SK-N-SH treated with all-trans-retinoic acid at 6 μM for 48 hours (cell line): ENCODE measurements at regions not wholly inside any gene's neighbourhood (a gene's known extent, or its start where the extent isn't known, plus 50 kb on each side); places are given as distances from the start of the nearest gene placed in this dataset.

Experiments
- ATAC-seq: fragments of 200-7000 bp; cut with Tn5 transposase; 3 replicates; pipeline ENCODE4 v1.9.1; 2020; ENCODE audit warnings: mild to moderate bottlenecking, moderate library complexity
- ARNTL ChIP-seq: fragments of 450-650 bp; formaldehyde crosslinking; IDR thresholded peaks from 2 replicates; pipeline ENCODE4 v1.5.0; 2020; ENCODE audit warnings: low read depth, mild to moderate bottlenecking, moderate library complexity, borderline replicate concordance
- BACH2 ChIP-seq: fragments of 250-450 bp; sonication (Bioruptor Pico); IDR thresholded peaks from 2 replicates; pipeline ENCODE4 v1.9.0; 2021; ENCODE audit warnings: mild to moderate bottlenecking, borderline replicate concordance
- CSDC2 ChIP-seq: fragments of 250-450 bp; sonication (Bioruptor Pico); IDR thresholded peaks from 2 replicates; pipeline ENCODE4 v1.5.0; 2020; ENCODE audit warnings: mild to moderate bottlenecking, moderate library complexity
- ESRRG ChIP-seq: fragments of 250-450 bp; sonication (Bioruptor Pico); IDR thresholded peaks from 2 replicates; pipeline ENCODE4 v1.6.1; 2021; ENCODE audit warnings: mild to moderate bottlenecking
- GLIS3 ChIP-seq: fragments of 250-450 bp; sonication (Bioruptor Pico); IDR thresholded peaks from 2 replicates; pipeline ENCODE4 v1.5.0; 2020; ENCODE audit warnings: mild to moderate bottlenecking, moderate library complexity
- ISL1 ChIP-seq: fragments of 250-450 bp; sonication (Bioruptor Pico); IDR thresholded peaks from 2 replicates; pipeline ENCODE4 v2.1.2; 2022; ENCODE audit warnings: mild to moderate bottlenecking, moderate library complexity
- OSR1 ChIP-seq: fragments of 250-450 bp; sonication (Bioruptor Pico); IDR thresholded peaks from 2 replicates; pipeline ENCODE4 v1.8.0; 2022; ENCODE audit warnings: moderate library complexity, mild to moderate bottlenecking, inconsistent platforms
- PPARA ChIP-seq: fragments of 250-450 bp; sonication (Bioruptor Pico); IDR thresholded peaks from 2 replicates; pipeline ENCODE4 v1.5.0; 2020; ENCODE audit warnings: mild to moderate bottlenecking, borderline replicate concordance
- RARB ChIP-seq: fragments of 250-450 bp; sonication (Bioruptor Pico); IDR thresholded peaks from 2 replicates; pipeline ENCODE4 v1.8.0; 2021; ENCODE audit warnings: mild to moderate bottlenecking, moderate library complexity
- SNAI2 ChIP-seq: fragments of 250-450 bp; sonication (Bioruptor Pico); IDR thresholded peaks from 2 replicates; pipeline ENCODE4 v1.5.0; 2020; ENCODE audit warnings: mild to moderate bottlenecking, moderate library complexity
- TOX ChIP-seq: fragments of 250-450 bp; sonication (Bioruptor Pico); IDR thresholded peaks from 2 replicates; pipeline ENCODE4 v1.8.0; 2021; ENCODE audit warnings: mild to moderate bottlenecking, moderate library complexity, borderline replicate concordance
- ZC3H10 ChIP-seq: fragments of 250-450 bp; sonication (Bioruptor Pico); IDR thresholded peaks from 2 replicates; pipeline ENCODE4 v1.5.1; 2021; ENCODE audit warnings: mild to moderate bottlenecking, moderate library complexity
- ZFP3 ChIP-seq: fragments of 250-450 bp; sonication (Bioruptor Pico); IDR thresholded peaks from 2 replicates; pipeline ENCODE4 v1.5.0; 2020; ENCODE audit warnings: mild to moderate bottlenecking, moderate library complexity
- ZFP30 ChIP-seq: fragments of 450-650 bp; formaldehyde crosslinking; IDR thresholded peaks from 2 replicates; pipeline ENCODE4 v1.5.0; 2022; ENCODE audit warnings: mild to moderate bottlenecking, moderate library complexity
- ZNF565 ChIP-seq: fragments of 450-650 bp; formaldehyde crosslinking; conservative IDR thresholded peaks from 2 replicates; pipeline ENCODE4 v1.5.0; 2020; ENCODE audit warnings: low read depth, mild to moderate bottlenecking, moderate library complexity
- ZNF70 ChIP-seq: fragments of 450-650 bp; formaldehyde crosslinking; IDR thresholded peaks from 2 replicates; pipeline ENCODE4 v1.5.0; 2020; ENCODE audit warnings: mild to moderate bottlenecking, moderate library complexity
- ZNF8 ChIP-seq: fragments of 450-650 bp; formaldehyde crosslinking; IDR thresholded peaks from 2 replicates; pipeline ENCODE4 v1.5.0; 2020; ENCODE audit warnings: mild to moderate bottlenecking, moderate library complexity
- TF ChIP-seq, protein P1 (sequence below): fragments of 250-450 bp; sonication (Bioruptor Pico); IDR thresholded peaks from 2 replicates; pipeline ENCODE4 v1.5.1; 2021; ENCODE audit warnings: mild to moderate bottlenecking, moderate library complexity
- TF ChIP-seq, protein P2 (sequence below): fragments of 250-450 bp; sonication (Bioruptor Pico); IDR thresholded peaks from 2 replicates; pipeline ENCODE4 v1.5.0; 2020; ENCODE audit warnings: mild to moderate bottlenecking, moderate library complexity
- TF ChIP-seq, protein P3 (sequence below): fragments of 250-450 bp; sonication (Bioruptor Pico); IDR thresholded peaks from 2 replicates; pipeline ENCODE4 v1.8.0; 2021; ENCODE audit warnings: low read depth, mild to moderate bottlenecking, moderate library complexity, borderline replicate concordance
- TF ChIP-seq, protein P4 (sequence below): fragments of 250-450 bp; sonication (Bioruptor Pico); IDR thresholded peaks from 2 replicates; pipeline ENCODE4 v1.8.0; 2020; ENCODE audit warnings: mild to moderate bottlenecking, moderate library complexity, borderline replicate concordance

DNA sequence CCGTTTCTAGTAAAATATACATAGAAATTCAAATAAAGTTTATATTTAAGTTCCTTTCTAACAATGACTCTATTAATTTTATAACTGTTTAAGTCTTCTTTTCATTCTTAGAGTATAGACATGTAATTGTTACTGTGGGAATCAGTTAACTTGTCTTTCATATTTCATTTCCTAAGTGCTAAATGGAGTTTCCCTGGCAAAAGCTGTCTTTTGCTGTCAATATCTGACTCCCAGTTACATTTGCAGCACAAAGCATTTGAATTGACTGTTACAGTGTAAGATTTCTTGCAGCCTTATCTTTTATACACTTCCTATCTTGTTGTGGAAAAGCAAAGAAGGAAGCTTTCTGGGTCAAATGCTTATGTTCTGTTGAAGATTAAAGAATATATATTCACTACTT lies 1026.3 kb downstream of the CDH9 start:
- TF ChIP-seq ZC3H10 (CRISPR knock-in tag) (no peak), ZNF8 (CRISPR knock-in tag) (no peak), ZFP3 (CRISPR knock-in tag) (no peak), CSDC2 (CRISPR knock-in tag) (no peak), RARB (no peak), PPARA (no peak), ESRRG (no peak), ZNF565 (CRISPR knock-in tag) (no peak), ZFP30 (CRISPR knock-in tag) (no peak), ARNTL (CRISPR knock-in tag) (no peak), ZNF70 (CRISPR knock-in tag) (no peak), OSR1 (CRISPR knock-in tag) (no peak), TOX (CRISPR knock-in tag) (no peak), BACH2 (CRISPR knock-in tag) (no peak)
- TF ChIP-seq, protein P1, sequence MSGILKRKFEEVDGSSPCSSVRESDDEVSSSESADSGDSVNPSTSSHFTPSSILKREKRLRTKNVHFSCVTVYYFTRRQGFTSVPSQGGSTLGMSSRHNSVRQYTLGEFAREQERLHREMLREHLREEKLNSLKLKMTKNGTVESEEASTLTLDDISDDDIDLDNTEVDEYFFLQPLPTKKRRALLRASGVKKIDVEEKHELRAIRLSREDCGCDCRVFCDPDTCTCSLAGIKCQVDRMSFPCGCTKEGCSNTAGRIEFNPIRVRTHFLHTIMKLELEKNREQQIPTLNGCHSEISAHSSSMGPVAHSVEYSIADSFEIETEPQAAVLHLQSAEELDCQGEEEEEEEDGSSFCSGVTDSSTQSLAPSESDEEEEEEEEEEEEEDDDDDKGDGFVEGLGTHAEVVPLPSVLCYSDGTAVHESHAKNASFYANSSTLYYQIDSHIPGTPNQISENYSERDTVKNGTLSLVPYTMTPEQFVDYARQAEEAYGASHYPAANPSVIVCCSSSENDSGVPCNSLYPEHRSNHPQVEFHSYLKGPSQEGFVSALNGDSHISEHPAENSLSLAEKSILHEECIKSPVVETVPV (CRISPR knock-in tag), result no peak
- TF ChIP-seq, protein P2, sequence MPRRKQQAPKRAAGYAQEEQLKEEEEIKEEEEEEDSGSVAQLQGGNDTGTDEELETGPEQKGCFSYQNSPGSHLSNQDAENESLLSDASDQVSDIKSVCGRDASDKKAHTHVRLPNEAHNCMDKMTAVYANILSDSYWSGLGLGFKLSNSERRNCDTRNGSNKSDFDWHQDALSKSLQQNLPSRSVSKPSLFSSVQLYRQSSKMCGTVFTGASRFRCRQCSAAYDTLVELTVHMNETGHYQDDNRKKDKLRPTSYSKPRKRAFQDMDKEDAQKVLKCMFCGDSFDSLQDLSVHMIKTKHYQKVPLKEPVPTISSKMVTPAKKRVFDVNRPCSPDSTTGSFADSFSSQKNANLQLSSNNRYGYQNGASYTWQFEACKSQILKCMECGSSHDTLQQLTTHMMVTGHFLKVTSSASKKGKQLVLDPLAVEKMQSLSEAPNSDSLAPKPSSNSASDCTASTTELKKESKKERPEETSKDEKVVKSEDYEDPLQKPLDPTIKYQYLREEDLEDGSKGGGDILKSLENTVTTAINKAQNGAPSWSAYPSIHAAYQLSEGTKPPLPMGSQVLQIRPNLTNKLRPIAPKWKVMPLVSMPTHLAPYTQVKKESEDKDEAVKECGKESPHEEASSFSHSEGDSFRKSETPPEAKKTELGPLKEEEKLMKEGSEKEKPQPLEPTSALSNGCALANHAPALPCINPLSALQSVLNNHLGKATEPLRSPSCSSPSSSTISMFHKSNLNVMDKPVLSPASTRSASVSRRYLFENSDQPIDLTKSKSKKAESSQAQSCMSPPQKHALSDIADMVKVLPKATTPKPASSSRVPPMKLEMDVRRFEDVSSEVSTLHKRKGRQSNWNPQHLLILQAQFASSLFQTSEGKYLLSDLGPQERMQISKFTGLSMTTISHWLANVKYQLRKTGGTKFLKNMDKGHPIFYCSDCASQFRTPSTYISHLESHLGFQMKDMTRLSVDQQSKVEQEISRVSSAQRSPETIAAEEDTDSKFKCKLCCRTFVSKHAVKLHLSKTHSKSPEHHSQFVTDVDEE, result no peak
- TF ChIP-seq, protein P3, sequence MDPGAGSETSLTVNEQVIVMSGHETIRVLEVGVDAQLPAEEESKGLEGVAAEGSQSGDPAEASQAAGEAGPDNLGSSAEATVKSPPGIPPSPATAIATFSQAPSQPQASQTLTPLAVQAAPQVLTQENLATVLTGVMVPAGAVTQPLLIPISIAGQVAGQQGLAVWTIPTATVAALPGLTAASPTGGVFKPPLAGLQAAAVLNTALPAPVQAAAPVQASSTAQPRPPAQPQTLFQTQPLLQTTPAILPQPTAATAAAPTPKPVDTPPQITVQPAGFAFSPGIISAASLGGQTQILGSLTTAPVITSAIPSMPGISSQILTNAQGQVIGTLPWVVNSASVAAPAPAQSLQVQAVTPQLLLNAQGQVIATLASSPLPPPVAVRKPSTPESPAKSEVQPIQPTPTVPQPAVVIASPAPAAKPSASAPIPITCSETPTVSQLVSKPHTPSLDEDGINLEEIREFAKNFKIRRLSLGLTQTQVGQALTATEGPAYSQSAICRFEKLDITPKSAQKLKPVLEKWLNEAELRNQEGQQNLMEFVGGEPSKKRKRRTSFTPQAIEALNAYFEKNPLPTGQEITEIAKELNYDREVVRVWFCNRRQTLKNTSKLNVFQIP (CRISPR knock-in tag), result no peak
- ATAC-seq, result no peak

DNA sequence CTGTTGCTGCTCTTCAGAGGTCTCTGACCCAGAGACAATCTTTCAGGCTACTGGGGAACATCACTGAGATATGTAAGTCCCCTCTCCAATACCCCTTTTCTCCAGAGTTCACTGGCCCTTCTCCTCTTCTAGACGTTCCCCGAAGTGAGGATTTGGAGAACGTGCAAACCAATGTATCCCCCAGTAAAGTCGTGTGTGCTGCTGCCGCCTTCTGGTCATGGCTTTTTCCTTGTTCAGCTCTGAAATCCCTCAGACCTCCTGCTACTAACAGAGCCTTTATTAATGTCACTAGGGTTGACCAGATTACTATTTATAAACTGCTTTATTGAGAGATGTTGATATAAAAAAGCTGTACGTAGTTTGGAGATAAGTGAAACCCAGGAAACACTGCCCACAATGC lies 1028.6 kb downstream of the CDH9 start:
- ATAC-seq, result peak; percentile 40; the same call in 1 of the 3 replicates
- TF ChIP-seq TOX (CRISPR knock-in tag) (no peak), RARB (no peak), ESRRG (no peak), ARNTL (CRISPR knock-in tag) (no peak), ISL1 (no peak), SNAI2 (no peak)
- TF ChIP-seq, protein P4, sequence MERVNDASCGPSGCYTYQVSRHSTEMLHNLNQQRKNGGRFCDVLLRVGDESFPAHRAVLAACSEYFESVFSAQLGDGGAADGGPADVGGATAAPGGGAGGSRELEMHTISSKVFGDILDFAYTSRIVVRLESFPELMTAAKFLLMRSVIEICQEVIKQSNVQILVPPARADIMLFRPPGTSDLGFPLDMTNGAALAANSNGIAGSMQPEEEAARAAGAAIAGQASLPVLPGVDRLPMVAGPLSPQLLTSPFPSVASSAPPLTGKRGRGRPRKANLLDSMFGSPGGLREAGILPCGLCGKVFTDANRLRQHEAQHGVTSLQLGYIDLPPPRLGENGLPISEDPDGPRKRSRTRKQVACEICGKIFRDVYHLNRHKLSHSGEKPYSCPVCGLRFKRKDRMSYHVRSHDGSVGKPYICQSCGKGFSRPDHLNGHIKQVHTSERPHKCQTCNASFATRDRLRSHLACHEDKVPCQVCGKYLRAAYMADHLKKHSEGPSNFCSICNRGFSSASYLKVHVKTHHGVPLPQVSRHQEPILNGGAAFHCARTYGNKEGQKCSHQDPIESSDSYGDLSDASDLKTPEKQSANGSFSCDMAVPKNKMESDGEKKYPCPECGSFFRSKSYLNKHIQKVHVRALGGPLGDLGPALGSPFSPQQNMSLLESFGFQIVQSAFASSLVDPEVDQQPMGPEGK (CRISPR knock-in tag), result no peak
- TF ChIP-seq, protein P2, result no peak
- TF ChIP-seq, all 23 proteins: peak for 0

DNA sequence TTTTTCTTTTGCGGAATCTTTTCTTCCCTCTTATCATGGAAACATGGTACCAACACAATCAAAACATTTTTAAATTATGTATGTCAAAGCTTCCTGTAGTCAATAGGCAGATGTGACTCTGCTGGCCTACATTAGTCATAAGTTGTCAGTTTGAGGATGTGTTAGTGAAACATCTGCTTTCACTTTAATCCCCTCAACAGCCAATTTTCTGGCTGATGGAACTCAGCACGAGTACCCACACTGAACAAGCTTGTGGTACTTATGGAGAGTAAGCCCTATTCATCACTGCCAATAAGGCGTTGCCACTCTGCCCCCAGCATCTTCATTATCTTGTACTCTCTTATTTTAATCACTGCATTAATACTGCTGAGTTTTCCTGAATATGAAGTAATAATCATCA lies 1034.4 kb downstream of the CDH9 start:
- TF ChIP-seq SNAI2 (no peak), PPARA (no peak), GLIS3 (CRISPR knock-in tag) (no peak)
- no peak for ATAC-seq
